GM12878 (cell line): ENCODE measurements at regions not wholly inside any gene's neighbourhood (a gene's known extent, or its start where the extent isn't known, plus 50 kb on each side); places are given as distances from the start of the nearest gene placed in this dataset.

Experiments used
- ATAC-seq: fragments of 200-7000 bp; cut with Tn5 transposase; 3 replicates; pipeline ENCODE4 v1.9.1; 2020; ENCODE audit warnings: mild to moderate bottlenecking, moderate library complexity
- BruUV-seq: library from RNA; stranded (reverse); fragments of 400-500 nt; replicated peaks from 2 replicates; lab custom pipeline; 2021; lab: Mats Ljungman, UMichigan
- CTCF ChIA-PET: fragments of 300-600 bp; sonication (Branson Sonifier 250); formaldehyde crosslinking; extraction: SDS; loops from one replicate; lab custom pipeline; 2021; ENCODE audit warnings: inconsistent platforms; lab: Yijun Ruan, JAX
- POLR2A ChIA-PET: fragments of 350-600 bp; formaldehyde crosslinking; extraction: SDS; loops from one replicate; lab custom pipeline; 2021; ENCODE audit warnings: inconsistent platforms; lab: Charles Lee
- RAD21 ChIA-PET: fragments of 300-600 bp; sonication (Branson Sonifier 250); formaldehyde crosslinking; loops from one replicate; lab custom pipeline; 2023; ENCODE audit warnings: antibody characterized with exemption; ENCODE audit not compliant: unreplicated experiment; lab: Charles Lee
- SMC1A ChIA-PET: fragments of 300-600 bp; sonication (Branson Sonifier 250); formaldehyde crosslinking; loops from one replicate; lab custom pipeline; 2023; ENCODE audit not compliant: unreplicated experiment, uncharacterized antibody; lab: Charles Lee
- DNase-seq: peaks from one replicate; pipeline ENCODE4 v3.0.0-alpha.2; 2011; ENCODE audit warnings: low read depth, low spot score
- FAIRE-seq: peaks from 3 replicates; lab custom pipeline; 2011; peaks lifted over from hg19 to GRCh38; lab: Jason Lieb, UNC
- H2AFZ ChIP-seq: 2 replicates; pipeline ENCODE4 v1.6.0; 2011; ENCODE audit warnings: low read depth, low read length, control low read depth; ENCODE audit not compliant: control insufficient read depth
- H3K27ac ChIP-seq: 2 replicates; pipeline ENCODE4 v1.5.1; 2011; ENCODE audit warnings: control low read depth; ENCODE audit not compliant: control insufficient read depth, insufficient read depth
- H3K27me3 ChIP-seq, 2 experiments: replicated peaks in 1 of 2; 2 replicates each; pipeline versions ENCODE4 v1.6.0 to v1.6.1; 2011; ENCODE audit warnings: low read length in 1 of 2; ENCODE audit not compliant: control insufficient read depth in 2 of 2, insufficient read depth in 2 of 2
- H3K36me3 ChIP-seq, 2 experiments: 2 replicates each; pipeline ENCODE4 v1.5.1; 2011; ENCODE audit warnings: low read length in 1 of 2; ENCODE audit not compliant: control insufficient read depth in 2 of 2, insufficient read depth in 2 of 2
- H3K4me1 ChIP-seq: 2 replicates; pipeline ENCODE4 v1.6.1; 2011; ENCODE audit warnings: mild to moderate bottlenecking, low read length, moderate library complexity, mixed read lengths; ENCODE audit not compliant: control insufficient read depth, insufficient read depth
- H3K4me2 ChIP-seq: 2 replicates; pipeline ENCODE4 v1.6.0; 2011; ENCODE audit warnings: control low read depth; ENCODE audit not compliant: control insufficient read depth, insufficient read depth
- H3K4me3 ChIP-seq: fragments of 200-600 bp; sonication (generic); 2 replicates; pipeline ENCODE4 v1.5.1; 2016
- H3K79me2 ChIP-seq: 2 replicates; pipeline ENCODE4 v1.6.0; 2011; ENCODE audit warnings: low read length; ENCODE audit not compliant: control insufficient read depth, insufficient read depth
- H3K9ac ChIP-seq: 2 replicates; pipeline ENCODE4 v1.8.0; 2011; ENCODE audit warnings: low read length, control low read depth, mixed read lengths; ENCODE audit not compliant: control insufficient read depth, insufficient read depth
- H3K9me3 ChIP-seq: replicated peaks from 3 replicates; pipeline ENCODE4 v1.5.1; 2011; ENCODE audit warnings: mild to moderate bottlenecking, low read length; ENCODE audit not compliant: control insufficient read depth, insufficient read depth
- H4K20me1 ChIP-seq: 2 replicates; pipeline ENCODE4 v1.6.0; 2011; ENCODE audit not compliant: control insufficient read depth, insufficient read depth
- CBFB ChIP-seq: IDR thresholded peaks from 2 replicates; pipeline ENCODE4 v1.6.1; 2016; ENCODE audit warnings: antibody characterized with exemption, low read depth
- ESRRA ChIP-seq: IDR thresholded peaks from 2 replicates; pipeline ENCODE4 v1.6.1; 2012; ENCODE audit warnings: mild to moderate bottlenecking, low read length, improper control_type of control experiment
- HDAC2 ChIP-seq: fragments of 200-600 bp; sonication (generic); IDR thresholded peaks from 2 replicates; pipeline ENCODE4 v1.6.1; 2017
- JUNB ChIP-seq: IDR thresholded peaks from 2 replicates; pipeline ENCODE4 v1.6.1; 2016; ENCODE audit warnings: antibody characterized with exemption, mild to moderate bottlenecking
- LARP7 ChIP-seq: fragments of 450-650 bp; IDR thresholded peaks from 2 replicates; pipeline ENCODE4 v1.6.1; 2017; ENCODE audit warnings: mild to moderate bottlenecking
- NKRF ChIP-seq: fragments of 450-650 bp; conservative IDR thresholded peaks from 2 replicates; pipeline ENCODE4 v1.6.1; 2017; ENCODE audit warnings: mild to moderate bottlenecking, moderate library complexity
- PAX5 ChIP-seq: IDR thresholded peaks from 2 replicates; pipeline ENCODE4 v1.6.1; 2011; ENCODE audit warnings: low read depth, low read length, borderline replicate concordance
- RB1 ChIP-seq: fragments of 450-650 bp; formaldehyde crosslinking; IDR thresholded peaks from 2 replicates; pipeline ENCODE4 v1.6.1; 2017; ENCODE audit warnings: mild to moderate bottlenecking, borderline replicate concordance
- STAT3 ChIP-seq: IDR thresholded peaks from 2 replicates; pipeline ENCODE4 v1.6.1; 2011; ENCODE audit warnings: low read depth, low read length, improper control_type of control experiment
- SUZ12 ChIP-seq: fragments of 200-600 bp; sonication (generic); IDR thresholded peaks from one replicate; pipeline ENCODE4 v1.6.1; 2018; ENCODE audit warnings: antibody characterized with exemption, mild to moderate bottlenecking; ENCODE audit not compliant: unreplicated experiment
- TCF3 ChIP-seq: IDR thresholded peaks from 2 replicates; pipeline ENCODE4 v1.6.1; 2012; ENCODE audit warnings: low read depth, mild to moderate bottlenecking, low read length, borderline replicate concordance; ENCODE audit not compliant: insufficient read depth
- WRNIP1 ChIP-seq: IDR thresholded peaks from 2 replicates; pipeline ENCODE4 v1.6.1; 2011; ENCODE audit warnings: low read depth, low read length, improper control_type of control experiment, borderline replicate concordance
- YY1 ChIP-seq: IDR thresholded peaks from 2 replicates; pipeline ENCODE4 v1.6.1; 2011; ENCODE audit warnings: low read depth, mild to moderate bottlenecking, low read length
- ZBTB40 ChIP-seq: fragments of 450-650 bp; IDR thresholded peaks from 2 replicates; pipeline ENCODE4 v1.6.1; 2016; ENCODE audit warnings: mild to moderate bottlenecking, moderate library complexity, borderline replicate concordance
- ZNF24 ChIP-seq: fragments of 450-650 bp; IDR thresholded peaks from 2 replicates; pipeline ENCODE4 v1.6.1; 2017; ENCODE audit warnings: antibody characterized with exemption, mild to moderate bottlenecking
- WGBS: methylation state at CpG from one replicate; pipeline ENCODE4 v1.1.6; 2016; ENCODE audit warnings: low lambda C conversion rate; ENCODE audit not compliant: insufficient replicate concordance, insufficient coverage; ENCODE audit errors: missing lambda C conversion rate; 5-methylcytosine and 5-hydroxymethylcytosine counted together
- in situ Hi-C: fragments of 300-500 bp; cut with MboI; formaldehyde crosslinking; loops from 9 replicates; pipeline ENCODE4 v1.14.3; 2018; ENCODE audit warnings: mixed read lengths
- intact Hi-C: fragments of 100-400 bp; cut with micrococcal nuclease; formaldehyde crosslinking; loops from one replicate; pipeline ENCODE4 v1.14.2; 2022; ENCODE audit not compliant: unreplicated experiment
- TF ChIP-seq, protein P1 (sequence below): IDR thresholded peaks from 2 replicates; pipeline ENCODE4 v1.6.1; 2012; ENCODE audit warnings: low read depth, low read length, improper control_type of control experiment
- TF ChIP-seq, protein P2 (sequence below): IDR thresholded peaks from 2 replicates; pipeline ENCODE4 v1.6.1; 2011; ENCODE audit warnings: mild to moderate bottlenecking, low read depth, low read length, moderate library complexity; ENCODE audit not compliant: insufficient replicate concordance

- ChIA-PET SMC1A (interaction anchor here (0.8 kb wide), 1 partner anchor 11 kb away, joined by 3 read pairs; no protein-coding TSS in a partner anchor), RAD21 (no interaction called here), CTCF (no interaction called here), POLR2A (interaction anchor here (0.6 kb wide), 1 partner anchor 146 kb away, joined by 3 read pairs; no protein-coding TSS in a partner anchor)
- FAIRE-seq (no peak), ATAC-seq (no peak), DNase-seq (no peak)
- WGBS, result 2% methylated on average over 3 of the region's 3 CpGs
- Histone ChIP-seq H2AFZ (no peak overlapping the region), H3K9me3 (no peaks in the 10 kb centered on the region), H3K4me1 (no peaks in the 10 kb centered on the region), H3K27me3 (no peaks in the 10 kb centered on the region), H3K27ac (no peak overlapping the region), H3K9ac (no peak overlapping the region), H3K36me3 (no peaks in the 10 kb centered on the region), H3K4me3 (no peak overlapping the region), H4K20me1 (no peaks in the 10 kb centered on the region), H3K79me2 (no peaks in the 10 kb centered on the region), H3K4me2 (no peak overlapping the region)
- intact Hi-C loops (no loop called here), in situ Hi-C loops (loop anchor here (25.0 kb wide), 1 partner anchor 109 kb away; no protein-coding TSS in a partner anchor)
- no TSS peak for BruUV-seq
- no peak for TF ChIP-seq ESRRA
- no peak for TF ChIP-seq ZNF24
- no peak for TF ChIP-seq HDAC2
- no peak for TF ChIP-seq WRNIP1
- TF ChIP-seq ZBTB40, result no peak
- TF ChIP-seq JUNB, result no peak
- no peak for TF ChIP-seq CBFB
- TF ChIP-seq SUZ12, result no peak
- no peak for TF ChIP-seq YY1
- no peak for TF ChIP-seq RB1
- TF ChIP-seq, protein P1, sequence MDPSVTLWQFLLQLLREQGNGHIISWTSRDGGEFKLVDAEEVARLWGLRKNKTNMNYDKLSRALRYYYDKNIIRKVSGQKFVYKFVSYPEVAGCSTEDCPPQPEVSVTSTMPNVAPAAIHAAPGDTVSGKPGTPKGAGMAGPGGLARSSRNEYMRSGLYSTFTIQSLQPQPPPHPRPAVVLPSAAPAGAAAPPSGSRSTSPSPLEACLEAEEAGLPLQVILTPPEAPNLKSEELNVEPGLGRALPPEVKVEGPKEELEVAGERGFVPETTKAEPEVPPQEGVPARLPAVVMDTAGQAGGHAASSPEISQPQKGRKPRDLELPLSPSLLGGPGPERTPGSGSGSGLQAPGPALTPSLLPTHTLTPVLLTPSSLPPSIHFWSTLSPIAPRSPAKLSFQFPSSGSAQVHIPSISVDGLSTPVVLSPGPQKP, result no peak
- TF ChIP-seq TCF3, result no peak
- TF ChIP-seq, protein P2, sequence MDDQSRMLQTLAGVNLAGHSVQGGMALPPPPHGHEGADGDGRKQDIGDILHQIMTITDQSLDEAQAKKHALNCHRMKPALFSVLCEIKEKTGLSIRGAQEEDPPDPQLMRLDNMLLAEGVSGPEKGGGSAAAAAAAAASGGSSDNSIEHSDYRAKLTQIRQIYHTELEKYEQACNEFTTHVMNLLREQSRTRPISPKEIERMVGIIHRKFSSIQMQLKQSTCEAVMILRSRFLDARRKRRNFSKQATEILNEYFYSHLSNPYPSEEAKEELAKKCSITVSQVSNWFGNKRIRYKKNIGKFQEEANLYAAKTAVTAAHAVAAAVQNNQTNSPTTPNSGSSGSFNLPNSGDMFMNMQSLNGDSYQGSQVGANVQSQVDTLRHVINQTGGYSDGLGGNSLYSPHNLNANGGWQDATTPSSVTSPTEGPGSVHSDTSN, result no peak
- no peak for TF ChIP-seq LARP7
- TF ChIP-seq NKRF, result no peak
- no peak for TF ChIP-seq PAX5
- no peak for TF ChIP-seq STAT3
Measured at GRCh38 chr12:58202933-58203718, 261.8 kb downstream of the ATP23 start.
